Liver (tissue), 2 donors: ENCODE measurements at regions not wholly inside any gene's neighbourhood (a gene's known extent, or its start where the extent isn't known, plus 50 kb on each side); places are given as distances from the start of the nearest gene placed in this dataset.

Experiments
- CTCF ChIP-seq: fragments of 150-350 bp; IDR thresholded peaks from 2 replicates; pipeline ENCODE4 v1.5.1; 2017; ENCODE audit warnings: improper control_type of control experiment, low read depth, low read length; ENCODE audit not compliant: missing input control
- FOXA1 ChIP-seq: IDR thresholded peaks from 2 replicates; pipeline ENCODE4 v1.6.1; 2016; ENCODE audit warnings: antibody characterized with exemption
- donor health status: healthy.

- no peak for TF ChIP-seq CTCF
- no peak for TF ChIP-seq FOXA1
Measured at GRCh38 chr12:87467936-87468335, 561.3 kb downstream of the C12orf50 start.
